GM19397 (cell line): ENCODE measurements at regions not wholly inside any gene's neighbourhood (a gene's known extent, or its start where the extent isn't known, plus 50 kb on each side); places are given as distances from the start of the nearest gene placed in this dataset.

ENCODE experiments used
- ATAC-seq: cut with Tn5 transposase; IDR thresholded peaks from one replicate; pipeline ENCODE4 v1.9.1; 2021; ENCODE audit warnings: mild to moderate bottlenecking, moderate library complexity; ENCODE audit not compliant: unreplicated experiment

GRCh38 chr11:45523760-45524159 is 141.7 kb downstream of the CHST1 start:
- ATAC-seq, result no peak

- no peak for ATAC-seq
Measured at GRCh38 chr11:45518833-45519535, 146.4 kb downstream of the CHST1 start.

- ATAC-seq, result no peak
Measured at GRCh38 chr11:45518141-45518832, 147.1 kb downstream of the CHST1 start.

- no peak for ATAC-seq
Measured at GRCh38 chr11:45517171-45517770, 148.2 kb downstream of the CHST1 start.

GRCh38 chr11:45513821-45514340 is 151.5 kb downstream of the CHST1 start:
- no peak for ATAC-seq

GRCh38 chr11:45512471-45513148 is 152.8 kb downstream of the CHST1 start:
- no peak for ATAC-seq

GRCh38 chr11:45511566-45511965 is 153.9 kb downstream of the CHST1 start:
- no peak for ATAC-seq

- no peak for ATAC-seq
Measured at GRCh38 chr11:45507916-45508315, 157.5 kb downstream of the CHST1 start.

GRCh38 chr11:45503311-45503710 is 162.1 kb downstream of the CHST1 start:
- ATAC-seq, result no peak

GRCh38 chr11:45502226-45502545 is 163.2 kb downstream of the CHST1 start:
- no peak for ATAC-seq

GRCh38 chr11:45501392-45502225 is 163.8 kb downstream of the CHST1 start:
- no peak for ATAC-seq

GRCh38 chr11:45500451-45500850 is 165.0 kb downstream of the CHST1 start:
- no peak for ATAC-seq

- no peak for ATAC-seq
Measured at GRCh38 chr11:45494738-45495137, 170.7 kb downstream of the CHST1 start.

- ATAC-seq, result no peak
Measured at GRCh38 chr11:45489281-45489905, 176.0 kb downstream of the CHST1 start.

- no peak for ATAC-seq
Measured at GRCh38 chr11:45486461-45486860, 179.0 kb downstream of the CHST1 start.

GRCh38 chr11:45485070-45485707 is 180.2 kb downstream of the CHST1 start:
- no peak for ATAC-seq

- no peak for ATAC-seq
Measured at GRCh38 chr11:45484326-45484883, 181.0 kb downstream of the CHST1 start.

GRCh38 chr11:45483416-45483815 is 182.0 kb downstream of the CHST1 start:
- ATAC-seq, result no peak

GRCh38 chr11:45482331-45482730 is 183.1 kb downstream of the CHST1 start:
- no peak for ATAC-seq
